ENCODE measurements at regions not wholly inside any gene's neighbourhood (a gene's known extent, or its start where the extent isn't known, plus 50 kb on each side); places are given as distances from the start of the nearest gene placed in this dataset.
"Not testable (repeated sequence)": the region's sequence is repeated elsewhere in the genome, so short reads cannot be mapped to it uniquely, and the experiment has no call there.

DNA sequence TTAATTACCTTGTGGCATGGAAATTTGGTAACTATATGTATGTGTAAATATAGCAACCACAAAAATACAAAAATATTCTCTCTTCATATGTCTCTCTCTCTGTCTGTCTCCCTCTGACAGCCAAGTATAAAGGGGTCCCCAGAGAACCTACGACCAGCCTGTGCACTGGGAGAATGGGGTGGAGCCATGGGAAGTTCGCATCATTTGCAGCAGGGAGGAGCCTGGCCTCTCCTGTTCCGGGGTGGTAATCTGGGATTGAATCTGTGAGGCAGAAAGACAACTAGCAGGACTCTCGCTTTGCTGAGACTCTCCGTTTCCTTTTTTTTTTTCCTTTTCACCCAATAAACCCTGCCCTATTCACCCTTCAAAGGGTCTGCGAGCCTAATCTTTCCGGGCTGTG is 1109.1 kb downstream of the HACE1 start:
- no peak for DNase-seq (ENCODE audit: low read depth)

DNA sequence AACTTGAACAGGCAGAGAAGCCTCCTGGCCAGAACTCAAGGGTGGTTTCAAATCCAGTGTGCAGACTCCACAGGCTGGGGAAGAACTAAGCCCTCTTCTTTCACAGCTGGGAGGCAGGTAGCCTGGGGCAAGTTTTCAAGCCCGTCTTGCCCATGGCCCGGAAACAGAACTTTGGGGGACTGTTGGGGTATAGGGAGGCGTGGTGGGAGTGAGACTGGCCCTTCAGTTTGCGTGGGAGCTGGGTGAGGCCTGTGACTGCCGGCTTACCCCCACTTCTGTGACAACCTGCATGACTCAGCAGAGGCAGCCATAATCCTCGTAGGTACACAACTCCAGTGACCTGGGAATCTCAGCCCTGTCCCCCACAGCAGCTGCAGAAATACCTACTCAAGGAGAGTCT is 1125.7 kb downstream of the HACE1 start:
- DNase-seq (ENCODE audit: low read depth) = no peak

- DNase-seq (ENCODE audit: low read depth) = no peak
These were observed 1130.1 kb downstream of the HACE1 start for GRCh38 chr6:103729658-103730057.

DNA sequence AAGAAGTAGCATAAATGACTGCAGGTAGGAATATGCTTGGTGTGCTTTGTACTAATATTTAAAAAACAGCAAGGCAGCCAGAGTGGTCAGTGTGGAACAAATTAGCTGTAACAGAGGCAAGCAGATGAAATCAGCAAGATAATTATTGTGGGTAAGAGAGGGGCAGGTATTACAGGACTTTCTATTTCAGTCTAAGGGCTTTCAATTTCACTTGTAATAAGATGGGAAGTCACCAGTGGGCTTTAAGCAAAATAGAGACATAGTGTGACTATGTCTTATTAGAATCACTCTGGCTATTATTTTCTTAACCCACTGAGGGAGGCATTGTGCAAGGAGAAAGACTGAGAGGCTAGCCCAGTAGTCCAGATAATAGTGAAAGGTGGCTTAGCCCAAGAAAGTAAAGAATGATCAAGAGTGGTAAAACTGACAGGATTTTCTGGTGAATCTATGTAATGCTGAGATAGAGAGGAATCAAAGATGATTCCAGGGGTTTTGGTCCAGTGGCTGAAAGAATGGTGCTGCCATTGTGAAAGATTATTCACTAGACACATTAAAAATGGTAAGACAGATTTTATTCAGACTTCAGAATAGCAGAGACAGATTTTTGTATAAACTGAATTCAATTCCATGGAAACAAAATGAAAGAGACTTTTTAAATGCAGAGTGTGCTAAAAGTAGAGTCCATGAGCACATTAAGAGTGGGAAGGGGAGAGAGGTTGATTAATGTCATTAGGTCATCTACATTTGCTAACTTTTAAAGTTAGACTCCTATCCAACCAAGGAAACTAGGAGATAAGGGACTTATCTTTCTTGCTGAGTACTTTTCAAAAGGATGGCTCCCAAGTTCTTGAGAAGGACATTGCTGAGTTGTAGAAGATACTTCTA is 1136.0 kb downstream of the HACE1 start:
- no peak for DNase-seq (ENCODE audit: low read depth)

DNA sequence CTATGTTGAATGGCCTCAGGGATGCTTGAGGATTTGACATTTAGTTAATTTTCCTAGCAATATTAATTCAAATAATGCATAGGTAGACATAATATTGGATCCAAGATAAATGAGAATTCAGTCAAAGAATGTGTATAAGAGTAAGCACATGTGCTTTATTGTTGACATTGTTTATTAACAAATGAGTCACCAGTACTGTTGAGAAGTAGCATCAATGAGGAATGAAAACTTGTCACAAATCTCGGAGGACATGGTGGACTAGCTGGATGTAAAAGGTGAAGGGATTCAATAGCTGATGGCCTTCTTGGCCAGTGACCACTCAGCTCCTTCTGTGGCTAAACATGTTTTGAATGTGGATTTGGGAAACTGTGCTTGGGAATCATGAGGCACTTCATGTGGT is 1137.0 kb downstream of the HACE1 start:
- no peak for DNase-seq (ENCODE audit: low read depth)

DNA sequence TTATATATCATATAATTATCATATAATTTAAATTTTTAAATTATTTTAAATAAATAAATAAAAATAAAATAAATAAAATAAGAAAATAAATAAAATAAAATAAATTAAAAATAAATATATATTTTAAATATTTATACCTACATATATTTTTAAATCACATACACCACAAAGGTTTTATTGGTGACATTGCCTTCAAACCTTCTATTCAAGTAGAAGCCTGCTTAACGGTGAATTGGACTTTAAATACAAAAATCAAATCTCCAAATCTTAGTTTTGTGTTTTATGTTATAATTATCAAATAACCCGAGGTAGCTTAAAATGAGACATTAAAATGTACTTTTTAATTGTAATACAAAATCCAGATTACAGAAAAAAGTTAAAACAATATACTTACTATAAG is 1137.8 kb downstream of the HACE1 start:
- DNase-seq (ENCODE audit: low read depth) = no peak

GRCh38 chr6:103720393-103720792 is 1139.3 kb downstream of the HACE1 start:
- DNase-seq (ENCODE audit: low read depth) = no peak

GRCh38 chr6:103719545-103719944 is 1140.2 kb downstream of the HACE1 start:
- DNase-seq (ENCODE audit: low read depth) = no peak

DNA sequence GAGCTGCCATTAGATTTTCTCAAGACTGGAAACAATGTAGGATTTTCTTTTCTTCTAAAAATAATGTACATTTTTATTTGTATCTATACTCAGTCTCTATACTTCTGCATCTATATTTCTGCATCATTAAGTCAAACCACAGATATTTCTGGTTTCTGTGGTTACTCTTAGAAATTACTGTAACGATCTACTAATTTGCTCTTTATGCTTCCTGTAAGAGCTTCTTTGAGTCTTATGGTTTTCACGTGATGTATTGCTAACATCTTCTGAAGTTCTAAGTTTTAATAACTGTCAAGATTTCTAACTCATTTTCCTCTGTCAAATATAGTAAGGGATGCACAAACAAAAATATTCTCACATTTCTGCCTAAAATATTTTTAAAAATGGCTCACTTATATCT is 1144.5 kb downstream of the HACE1 start:
- DNase-seq (ENCODE audit: low read depth) = no peak

GRCh38 chr6:103709236-103709635 is 1150.5 kb downstream of the HACE1 start:
- not testable (repeated sequence) for DNase-seq (ENCODE audit: low read depth)

GRCh38 chr6:103707596-103708325 is 1152.0 kb downstream of the HACE1 start:
- no peak for DNase-seq (ENCODE audit: low read depth)

GRCh38 chr6:103699769-103700168 is 1160.0 kb downstream of the HACE1 start:
- DNase-seq (ENCODE audit: low read depth) = no peak

DNA sequence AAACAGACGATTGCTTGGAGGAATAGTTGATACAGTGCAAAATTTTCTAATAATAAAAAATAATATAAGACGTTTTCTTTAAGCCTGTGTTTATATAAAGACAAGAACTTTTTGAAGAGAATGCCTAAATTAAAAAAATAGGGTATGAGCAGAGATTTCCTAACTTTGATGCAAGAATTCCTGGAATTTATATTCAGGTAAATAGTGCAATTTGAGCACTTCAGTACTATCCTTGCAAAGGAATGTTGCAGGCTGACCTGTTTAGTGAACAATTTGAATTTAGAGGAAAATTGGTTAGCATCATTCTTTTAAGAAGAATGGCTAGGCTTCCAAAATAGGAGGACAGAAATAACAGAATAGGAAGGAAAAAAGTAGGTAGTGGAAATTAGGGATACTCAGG is 1172.3 kb downstream of the HACE1 start:
- no peak for DNase-seq (ENCODE audit: low read depth)

- no peak for DNase-seq (ENCODE audit: low read depth)
These were observed 1179.6 kb downstream of the HACE1 start for GRCh38 chr6:103680116-103680515.

DNA sequence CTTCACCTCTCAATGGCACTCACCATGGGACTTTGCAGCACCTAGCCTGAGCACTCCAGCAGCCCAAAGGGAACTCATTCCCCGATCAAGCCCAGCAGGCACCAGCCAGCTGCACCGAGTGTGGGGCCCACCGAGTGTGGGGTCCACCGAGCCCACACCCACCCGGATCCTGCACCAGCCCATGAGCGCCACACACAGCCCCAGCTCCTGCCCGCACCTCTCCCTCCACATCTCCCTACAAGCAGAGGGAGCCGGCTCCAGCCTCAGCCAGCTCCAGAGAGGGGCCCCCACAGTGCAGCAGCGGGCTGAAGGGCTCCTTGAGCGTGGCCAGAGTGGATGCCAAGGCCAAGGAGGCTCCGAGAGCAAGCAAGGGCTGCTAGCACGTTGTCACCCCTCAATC is 1182.4 kb downstream of the HACE1 start:
- no peak for DNase-seq (ENCODE audit: low read depth)

DNA sequence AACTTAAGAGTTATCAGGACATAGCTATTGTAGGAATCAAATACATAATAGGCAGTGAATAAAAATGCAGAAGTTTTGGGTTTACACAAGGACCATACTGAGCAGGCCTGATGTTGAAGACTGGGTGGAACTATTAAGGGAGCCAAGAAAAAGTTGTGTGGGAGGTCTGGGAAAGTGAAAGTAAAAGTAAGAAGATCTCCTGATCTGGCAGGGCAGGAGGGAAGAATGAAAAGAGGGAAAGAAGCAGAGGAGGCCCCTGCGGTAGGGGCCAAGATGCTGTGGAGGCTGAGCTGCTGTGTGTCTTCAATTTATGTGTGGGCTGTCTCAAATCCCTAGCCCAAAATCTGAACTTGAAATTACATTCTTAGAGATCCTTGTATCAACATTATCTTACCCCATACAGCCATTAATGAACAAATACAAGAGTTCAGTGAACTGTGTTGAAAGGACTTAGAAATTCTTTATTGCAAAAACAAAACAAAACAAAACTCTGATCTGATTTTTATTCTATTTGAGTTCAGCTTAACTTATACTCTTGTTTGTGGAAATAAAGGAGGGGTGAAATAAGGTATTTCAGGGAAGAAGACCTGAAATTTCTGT is 1183.8 kb downstream of the HACE1 start:
- no peak for DNase-seq (ENCODE audit: low read depth)

GRCh38 chr6:103674790-103675189 is 1184.9 kb downstream of the HACE1 start:
- no peak for DNase-seq (ENCODE audit: low read depth)

- DNase-seq (ENCODE audit: low read depth) = no peak
These were observed 1187.5 kb downstream of the HACE1 start for GRCh38 chr6:103672169-103672568.

DNA sequence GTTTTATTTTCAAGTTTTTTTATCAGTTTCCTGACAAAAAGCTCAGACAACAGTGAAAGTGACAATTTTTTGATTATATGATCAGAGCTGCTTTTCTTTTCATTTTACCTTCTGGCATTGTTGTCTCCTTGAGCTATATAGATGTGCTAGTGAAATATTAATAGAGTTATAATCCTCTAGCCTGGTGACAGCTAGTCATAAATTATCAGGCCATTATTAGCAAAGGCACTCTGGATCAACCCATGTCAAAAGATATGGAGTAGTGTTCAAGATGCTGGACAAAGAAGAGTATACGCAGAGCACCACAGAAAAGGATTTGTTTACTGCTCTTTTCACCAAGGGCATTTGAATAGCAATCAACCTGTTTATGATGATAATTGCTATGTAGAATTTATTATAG is 1230.1 kb downstream of the HACE1 start:
- DNase-seq (ENCODE audit: low read depth) = no peak

- DNase-seq (ENCODE audit: low read depth) = no peak
These were observed 1242.1 kb downstream of the HACE1 start for GRCh38 chr6:103617642-103618041.

DNA sequence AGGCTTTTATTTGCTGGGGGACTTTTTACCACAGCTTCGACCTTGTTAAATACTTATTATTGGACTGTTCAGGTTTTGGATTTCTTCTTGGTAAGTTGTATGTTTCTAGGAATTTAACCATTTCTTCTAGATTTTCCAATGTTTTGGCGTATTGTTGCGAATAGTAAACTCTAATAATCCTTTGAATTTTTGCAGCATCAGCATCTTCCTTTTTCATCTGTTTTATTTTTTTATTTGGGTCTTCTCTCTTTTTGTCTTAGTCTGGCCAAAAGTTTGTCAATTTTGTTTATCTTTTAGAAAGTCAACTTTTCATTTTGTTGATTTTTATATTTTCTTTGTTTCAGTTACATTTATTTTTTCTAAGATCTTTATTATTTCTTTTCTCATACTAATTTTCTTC is 1272.0 kb downstream of the HACE1 start:
- DNase-seq (ENCODE audit: low read depth) = no peak

DNA sequence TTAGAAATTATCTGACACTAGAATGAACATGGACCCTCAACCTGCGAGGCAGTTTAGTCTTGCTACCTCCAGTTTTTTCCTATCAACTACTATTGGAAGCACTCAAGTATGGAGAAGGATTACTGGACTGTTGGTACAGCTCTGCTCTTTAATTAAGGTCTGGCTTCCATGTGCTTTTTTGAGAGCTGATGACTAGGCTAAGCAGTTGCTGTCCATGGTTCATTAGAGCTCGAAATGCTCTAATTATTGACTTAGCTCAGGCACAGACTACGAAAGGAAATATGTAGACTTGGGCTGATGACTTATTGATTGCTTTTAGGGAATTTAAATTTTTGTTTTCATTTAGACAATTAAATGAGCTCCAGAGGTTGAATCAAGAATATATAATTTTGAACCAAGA is 1281.6 kb downstream of the HACE1 start:
- no peak for DNase-seq (ENCODE audit: low read depth)

DNA sequence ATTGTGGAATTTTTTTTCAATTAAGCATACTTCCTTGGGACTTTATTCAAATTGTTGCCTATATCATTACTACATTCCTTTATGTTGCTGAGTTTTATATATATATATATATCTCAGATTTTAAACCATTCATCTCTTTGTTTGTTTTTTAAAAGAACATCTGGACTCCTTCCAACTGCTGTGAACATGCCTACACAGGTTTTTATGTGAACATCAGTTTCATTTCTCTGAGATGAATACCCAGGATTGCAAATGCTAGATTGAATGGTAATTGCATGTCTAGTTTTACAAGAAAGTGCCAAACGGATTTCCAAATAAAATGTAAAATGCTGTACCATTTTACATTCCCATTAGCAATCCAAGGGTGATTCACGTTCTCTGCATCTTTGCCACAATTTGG is 1289.3 kb downstream of the HACE1 start:
- DNase-seq (ENCODE audit: low read depth) = no peak

All from fibroblast of gingiva (primary cell).